Vagina (tissue), 2 donors: ENCODE measurements at regions not wholly inside any gene's neighbourhood (a gene's known extent, or its start where the extent isn't known, plus 50 kb on each side); places are given as distances from the start of the nearest gene placed in this dataset.

ENCODE experiments used
- DNase-seq, 2 donors: peaks; one replicate each; pipeline ENCODE4 v3.0.0-alpha.2; 2017; ENCODE audit errors: extremely low spot score in 2 of 2
- H3K27ac ChIP-seq: fragments of 200-600 bp; sonication (generic); one replicate; pipeline ENCODE4 v1.5.1; 2019
- H3K27me3 ChIP-seq: fragments of 200-600 bp; sonication (generic); one replicate; pipeline ENCODE4 v1.5.1; 2019
- H3K36me3 ChIP-seq, 2 donors: fragments of 200-600 bp; sonication (generic); one replicate each; pipeline ENCODE4 v1.5.1; 2017 to 2019
- H3K4me1 ChIP-seq: fragments of 200-600 bp; sonication (generic); one replicate; pipeline ENCODE4 v1.5.1; 2019
- H3K4me3 ChIP-seq, 2 donors: fragments of 200-600 bp; sonication (generic); 1 replicate in 1 of 2; 2 replicates in 1 of 2; pipeline ENCODE4 v1.5.1; 2016 to 2019
- H3K9me3 ChIP-seq: fragments of 200-600 bp; sonication (generic); one replicate; pipeline ENCODE4 v1.5.1; 2019
- POLR2A ChIP-seq, 2 donors: fragments of 450-650 bp; IDR thresholded peaks; one replicate each; pipeline ENCODE4 v1.6.1; 2017; ENCODE audit warnings: antibody characterized with exemption in 2 of 2, mild to moderate bottlenecking in 2 of 2, moderate library complexity in 2 of 2
- POLR2AphosphoS5 ChIP-seq, 2 donors: sonication (generic); formaldehyde crosslinking; IDR thresholded peaks; one replicate each; pipeline ENCODE4 v1.9.0; 2017; ENCODE audit warnings: antibody characterized with exemption in 2 of 2, mild to moderate bottlenecking in 2 of 2, low read depth in 1 of 2; ENCODE audit not compliant: insufficient read depth in 1 of 2
- intact Hi-C: fragments of 100-400 bp; cut with DNase I; formaldehyde crosslinking; loops from one replicate; pipeline ENCODE4 v1.15.1; 2023
- TF ChIP-seq, protein P1 (sequence below), 3 experiments: fragments of 450-650 bp in 2 of 3; fragments of 200-600 bp in 1 of 3; sonication (generic) in 1 of 3; IDR thresholded peaks; one replicate each; pipeline ENCODE4 v1.5.1; 2017 to 2019; ENCODE audit warnings: antibody characterized with exemption in 3 of 3, mild to moderate bottlenecking in 2 of 3, moderate library complexity in 2 of 3

DNA sequence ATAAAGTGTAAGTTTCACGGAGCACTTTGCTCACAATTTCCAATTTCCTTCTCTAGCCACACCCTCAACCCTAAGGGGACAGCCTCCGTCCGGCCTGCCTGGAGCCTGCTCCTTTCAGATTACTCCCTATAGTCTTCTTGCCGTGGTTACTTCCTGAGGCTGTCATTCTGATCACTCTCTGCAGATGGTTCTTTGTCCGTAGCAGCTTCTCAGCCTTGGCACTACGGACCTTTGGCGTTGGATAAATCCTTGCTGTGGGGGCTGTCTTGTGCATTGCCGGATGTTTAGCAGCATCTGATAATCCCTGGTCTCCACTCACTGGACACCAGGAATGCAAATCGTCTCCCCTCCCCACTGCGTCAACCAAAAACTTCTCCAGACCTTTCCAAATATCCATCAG, 447.5 kb upstream of the KIRREL3 start:
- H3K4me3 ChIP-seq, result no peak overlapping the region
- H3K27me3 ChIP-seq, result no peaks in the 10 kb centered on the region
- no peaks in the 10 kb centered on the region for H3K36me3 ChIP-seq
- DNase-seq, result no peak
- intact Hi-C loops, result no loop called here
- H3K27ac ChIP-seq, result no peak overlapping the region
- H3K9me3 ChIP-seq, result no peaks in the 10 kb centered on the region
- TF ChIP-seq, protein P1, sequence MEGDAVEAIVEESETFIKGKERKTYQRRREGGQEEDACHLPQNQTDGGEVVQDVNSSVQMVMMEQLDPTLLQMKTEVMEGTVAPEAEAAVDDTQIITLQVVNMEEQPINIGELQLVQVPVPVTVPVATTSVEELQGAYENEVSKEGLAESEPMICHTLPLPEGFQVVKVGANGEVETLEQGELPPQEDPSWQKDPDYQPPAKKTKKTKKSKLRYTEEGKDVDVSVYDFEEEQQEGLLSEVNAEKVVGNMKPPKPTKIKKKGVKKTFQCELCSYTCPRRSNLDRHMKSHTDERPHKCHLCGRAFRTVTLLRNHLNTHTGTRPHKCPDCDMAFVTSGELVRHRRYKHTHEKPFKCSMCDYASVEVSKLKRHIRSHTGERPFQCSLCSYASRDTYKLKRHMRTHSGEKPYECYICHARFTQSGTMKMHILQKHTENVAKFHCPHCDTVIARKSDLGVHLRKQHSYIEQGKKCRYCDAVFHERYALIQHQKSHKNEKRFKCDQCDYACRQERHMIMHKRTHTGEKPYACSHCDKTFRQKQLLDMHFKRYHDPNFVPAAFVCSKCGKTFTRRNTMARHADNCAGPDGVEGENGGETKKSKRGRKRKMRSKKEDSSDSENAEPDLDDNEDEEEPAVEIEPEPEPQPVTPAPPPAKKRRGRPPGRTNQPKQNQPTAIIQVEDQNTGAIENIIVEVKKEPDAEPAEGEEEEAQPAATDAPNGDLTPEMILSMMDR (IDR thresholded peaks at IDR 0.05), result no peak
- TF ChIP-seq POLR2A (IDR thresholded peaks at IDR 0.05) (no peak), POLR2AphosphoS5 (IDR thresholded peaks at IDR 0.05; ENCODE audit: insufficient read depth in 1 of 2, low read depth in 1 of 2) (no peak)
- no peaks in the 10 kb centered on the region for H3K4me1 ChIP-seq

DNA sequence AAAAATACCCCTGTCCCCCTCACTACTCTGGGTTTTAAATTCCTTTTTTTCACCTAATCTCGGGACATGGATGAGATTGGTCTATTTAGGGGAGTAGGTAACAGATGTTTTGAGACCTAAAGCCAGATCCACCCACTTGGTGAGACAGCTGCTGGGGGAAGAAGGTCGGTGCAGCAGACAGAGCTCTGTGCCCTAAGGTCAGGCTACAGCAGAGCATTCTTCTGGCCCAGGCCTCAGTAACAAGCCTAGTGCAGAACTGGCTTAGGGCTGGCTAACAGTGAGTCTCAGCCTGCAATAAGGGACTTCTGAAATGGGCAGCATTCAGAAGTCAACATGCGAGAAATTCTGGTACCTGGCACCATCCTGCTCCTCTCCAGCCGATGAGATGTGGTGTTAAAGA, 444.9 kb upstream of the KIRREL3 start:
- H3K4me1 ChIP-seq, result no peaks in the 10 kb centered on the region
- H3K4me3 ChIP-seq, result no peak overlapping the region
- TF ChIP-seq POLR2AphosphoS5 (IDR thresholded peaks at IDR 0.05; ENCODE audit: insufficient read depth in 1 of 2, low read depth in 1 of 2) (no peak), POLR2A (IDR thresholded peaks at IDR 0.05) (no peak)
- TF ChIP-seq, protein P1 (IDR thresholded peaks at IDR 0.05), result no peak
- intact Hi-C loops, result no loop called here
- no peak for DNase-seq
- no peak overlapping the region for H3K27ac ChIP-seq
- no peaks in the 10 kb centered on the region for H3K27me3 ChIP-seq
- no peaks in the 10 kb centered on the region for H3K9me3 ChIP-seq
- H3K36me3 ChIP-seq, result no peaks in the 10 kb centered on the region

DNA sequence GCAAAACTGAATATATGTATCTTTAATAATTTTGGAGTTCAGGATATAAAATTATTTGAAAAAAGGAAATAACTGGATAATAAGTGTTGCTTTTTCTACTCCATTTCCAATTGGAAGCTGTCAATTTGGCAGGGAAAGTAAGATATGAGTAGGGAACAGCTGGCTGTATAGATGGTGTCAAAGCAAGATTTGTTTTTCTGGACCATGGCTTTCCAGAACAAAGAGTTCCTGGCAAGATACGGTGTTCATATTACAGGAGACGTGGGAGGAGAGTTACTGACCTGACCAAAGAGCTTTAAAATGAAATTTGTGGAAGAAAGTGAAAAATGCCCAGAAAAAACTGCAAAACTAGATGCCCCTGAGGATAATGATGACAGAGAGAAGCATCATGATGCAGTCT, 442.7 kb upstream of the KIRREL3 start:
- DNase-seq, result no peak
- Histone ChIP-seq H3K4me3 (no peak overlapping the region), H3K4me1 (no peaks in the 10 kb centered on the region), H3K27me3 (no peaks in the 10 kb centered on the region), H3K27ac (no peak overlapping the region), H3K36me3 (no peaks in the 10 kb centered on the region), H3K9me3 (no peaks in the 10 kb centered on the region)
- intact Hi-C loops, result no loop called here
- TF ChIP-seq, protein P1 (IDR thresholded peaks at IDR 0.05), result no peak
- TF ChIP-seq POLR2A (IDR thresholded peaks at IDR 0.05) (no peak), POLR2AphosphoS5 (IDR thresholded peaks at IDR 0.05; ENCODE audit: insufficient read depth in 1 of 2, low read depth in 1 of 2) (no peak)

GRCh38 chr11:127440616-127441015, 440.0 kb upstream of the KIRREL3 start:
- DNase-seq, result no peak
- Histone ChIP-seq H3K4me1 (no peaks in the 10 kb centered on the region), H3K9me3 (no peaks in the 10 kb centered on the region), H3K36me3 (no peaks in the 10 kb centered on the region), H3K27ac (no peak overlapping the region), H3K27me3 (no peaks in the 10 kb centered on the region), H3K4me3 (no peak overlapping the region)
- intact Hi-C loops, result no loop called here
- no peak for TF ChIP-seq POLR2AphosphoS5 (IDR thresholded peaks at IDR 0.05; ENCODE audit: insufficient read depth in 1 of 2, low read depth in 1 of 2)
- TF ChIP-seq, protein P1 (IDR thresholded peaks at IDR 0.05), result no peak
- no peak for TF ChIP-seq POLR2A (IDR thresholded peaks at IDR 0.05)

DNA sequence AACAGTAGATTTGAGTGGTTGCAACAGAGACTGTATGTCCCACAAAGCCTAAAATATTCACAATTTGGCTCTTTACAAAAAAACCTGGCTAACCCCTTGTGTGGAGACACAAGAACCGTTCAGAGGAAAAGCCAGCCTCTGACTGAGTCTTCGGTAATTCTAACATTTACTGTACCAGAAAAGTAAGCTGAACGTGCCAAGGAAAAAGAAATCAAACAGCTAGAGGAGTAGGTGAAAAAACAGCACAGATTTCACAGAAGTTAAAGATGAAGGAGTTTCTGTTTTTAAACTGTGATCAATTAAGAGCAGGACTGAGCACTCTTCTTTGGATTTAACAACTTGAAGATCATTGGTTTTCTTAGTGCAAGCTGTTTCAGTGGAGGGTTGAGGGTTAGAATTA, 424.7 kb upstream of the KIRREL3 start:
- no peaks in the 10 kb centered on the region for H3K36me3 ChIP-seq
- no peaks in the 10 kb centered on the region for H3K4me1 ChIP-seq
- no peak overlapping the region for H3K4me3 ChIP-seq
- no peak overlapping the region for H3K27ac ChIP-seq
- H3K27me3 ChIP-seq, result no peaks in the 10 kb centered on the region
- TF ChIP-seq, protein P1 (IDR thresholded peaks at IDR 0.05), result no peak
- TF ChIP-seq POLR2A (IDR thresholded peaks at IDR 0.05) (no peak), POLR2AphosphoS5 (IDR thresholded peaks at IDR 0.05; ENCODE audit: insufficient read depth in 1 of 2, low read depth in 1 of 2) (no peak)
- no peaks in the 10 kb centered on the region for H3K9me3 ChIP-seq
- DNase-seq, result no peak
- intact Hi-C loops, result no loop called here
